ENCODE measurements at regions not wholly inside any gene's neighbourhood (a gene's known extent, or its start where the extent isn't known, plus 50 kb on each side); places are given as distances from the start of the nearest gene placed in this dataset.

GRCh38 chr20:60970601-60971000, 281.5 kb upstream of the CDH4 start:
- intact Hi-C loops (cut with DNase I), result no loop called here
- Histone ChIP-seq H3K9me3 (no peaks in the 10 kb centered on the region), H3K27me3 (ENCODE audit: insufficient read depth in 3 of 3, low read length in 2 of 3) (peaks cover 0 to 3% (median 0%) of the 10 kb centered on the region in 3 donors), H3K27ac (no peak overlapping the region), H3K4me1 (no peaks in the 10 kb centered on the region), H3K4me3 (no peak overlapping the region), H3K36me3 (ENCODE audit: insufficient read depth in 1 of 2, low read depth in 1 of 2) (no peaks in the 10 kb centered on the region)
- ATAC-seq, result no peak
- TF ChIP-seq CTCF (IDR thresholded peaks at IDR 0.05), result no peak
- no peak for DNase-seq
- 42 to 59% (median 51%) methylated on average over 8 of the region's 8 CpGs for WGBS, 3 donors

GRCh38 chr20:60974022-60974421, 278.0 kb upstream of the CDH4 start:
- no peaks in the 10 kb centered on the region for H3K36me3 ChIP-seq (ENCODE audit: insufficient read depth in 1 of 2, low read depth in 1 of 2)
- peaks cover 6% of the 10 kb centered on the region for H3K9me3 ChIP-seq
- intact Hi-C loops (cut with DNase I), result no loop called here
- H3K27ac ChIP-seq, result no peak overlapping the region
- H3K27me3 ChIP-seq (ENCODE audit: insufficient read depth in 3 of 3, low read length in 2 of 3), result no peaks in the 10 kb centered on the region
- no peaks in the 10 kb centered on the region for H3K4me1 ChIP-seq
- no peak for DNase-seq
- ATAC-seq, result no peak
- TF ChIP-seq CTCF (IDR thresholded peaks at IDR 0.05), result no peak
- WGBS, 3 donors, result 80 to 90% (median 86%) methylated on average over 10 of the region's 10 CpGs
- H3K4me3 ChIP-seq, result no peak overlapping the region

- no peak for DNase-seq
- intact Hi-C loops (cut with DNase I), result no loop called here
These were observed 277.6 kb upstream of the CDH4 start for GRCh38 chr20:60974441-60974945.

GRCh38 chr20:60976139-60976538, 275.9 kb upstream of the CDH4 start:
- no peak for ATAC-seq

More at GRCh38 chr20:60974441-60974945, 277.6 kb upstream of the CDH4 start:
- no peak for ATAC-seq
- 84 to 87% (median 86%) methylated on average over 9 of the region's 9 CpGs for WGBS, 3 donors
- TF ChIP-seq CTCF (IDR thresholded peaks at IDR 0.05), result no peak
- Histone ChIP-seq H3K4me3 (no peak overlapping the region), H3K27ac (no peak overlapping the region), H3K27me3 (ENCODE audit: insufficient read depth in 3 of 3, low read length in 2 of 3) (no peaks in the 10 kb centered on the region), H3K9me3 (peaks cover 11% of the 10 kb centered on the region), H3K36me3 (ENCODE audit: insufficient read depth in 1 of 2, low read depth in 1 of 2) (no peaks in the 10 kb centered on the region), H3K4me1 (no peaks in the 10 kb centered on the region)

More at GRCh38 chr20:60976139-60976538, 275.9 kb upstream of the CDH4 start:
- no peak for DNase-seq
- WGBS, 3 donors, result 72 to 87% (median 73%) methylated on average over 15 of the region's 15 CpGs
- H3K27ac ChIP-seq, result no peak overlapping the region
- intact Hi-C loops (cut with DNase I), result no loop called here
- no peaks in the 10 kb centered on the region for H3K27me3 ChIP-seq (ENCODE audit: insufficient read depth in 3 of 3, low read length in 2 of 3)
- H3K4me3 ChIP-seq, result no peak overlapping the region
- H3K4me1 ChIP-seq, result no peaks in the 10 kb centered on the region
- no peak for TF ChIP-seq CTCF (IDR thresholded peaks at IDR 0.05)
- H3K36me3 ChIP-seq (ENCODE audit: insufficient read depth in 1 of 2, low read depth in 1 of 2), result no peaks in the 10 kb centered on the region
- peaks cover 25% of the 10 kb centered on the region for H3K9me3 ChIP-seq
